Sigmoid colon (tissue), 4 donors: ENCODE measurements at regions not wholly inside any gene's neighbourhood (a gene's known extent, or its start where the extent isn't known, plus 50 kb on each side); places are given as distances from the start of the nearest gene placed in this dataset.

Experiments used
- CTCF ChIP-seq, 4 experiments: fragments of 450-650 bp in 3 of 4; fragments of 200-600 bp in 1 of 4; IDR thresholded peaks; one replicate each; pipeline ENCODE4 v1.5.1; 2016 to 2019; ENCODE audit warnings: antibody characterized with exemption in 4 of 4, mild to moderate bottlenecking in 3 of 4, moderate library complexity in 2 of 4
- EP300 ChIP-seq, 4 donors: sonication (generic); formaldehyde crosslinking; IDR thresholded peaks; one replicate each; pipeline ENCODE4 v1.6.1; 2017; ENCODE audit warnings: antibody characterized with exemption in 4 of 4
- POLR2A ChIP-seq, 2 donors: fragments of 450-650 bp; IDR thresholded peaks; one replicate each; pipeline ENCODE4 v1.6.1; 2016; ENCODE audit warnings: antibody characterized with exemption in 2 of 2, mild to moderate bottlenecking in 2 of 2, moderate library complexity in 2 of 2
- POLR2AphosphoS5 ChIP-seq, 4 donors: sonication (generic); formaldehyde crosslinking; IDR thresholded peaks; one replicate each; pipeline ENCODE4 v1.6.1; 2017; ENCODE audit warnings: antibody characterized with exemption in 4 of 4

DNA sequence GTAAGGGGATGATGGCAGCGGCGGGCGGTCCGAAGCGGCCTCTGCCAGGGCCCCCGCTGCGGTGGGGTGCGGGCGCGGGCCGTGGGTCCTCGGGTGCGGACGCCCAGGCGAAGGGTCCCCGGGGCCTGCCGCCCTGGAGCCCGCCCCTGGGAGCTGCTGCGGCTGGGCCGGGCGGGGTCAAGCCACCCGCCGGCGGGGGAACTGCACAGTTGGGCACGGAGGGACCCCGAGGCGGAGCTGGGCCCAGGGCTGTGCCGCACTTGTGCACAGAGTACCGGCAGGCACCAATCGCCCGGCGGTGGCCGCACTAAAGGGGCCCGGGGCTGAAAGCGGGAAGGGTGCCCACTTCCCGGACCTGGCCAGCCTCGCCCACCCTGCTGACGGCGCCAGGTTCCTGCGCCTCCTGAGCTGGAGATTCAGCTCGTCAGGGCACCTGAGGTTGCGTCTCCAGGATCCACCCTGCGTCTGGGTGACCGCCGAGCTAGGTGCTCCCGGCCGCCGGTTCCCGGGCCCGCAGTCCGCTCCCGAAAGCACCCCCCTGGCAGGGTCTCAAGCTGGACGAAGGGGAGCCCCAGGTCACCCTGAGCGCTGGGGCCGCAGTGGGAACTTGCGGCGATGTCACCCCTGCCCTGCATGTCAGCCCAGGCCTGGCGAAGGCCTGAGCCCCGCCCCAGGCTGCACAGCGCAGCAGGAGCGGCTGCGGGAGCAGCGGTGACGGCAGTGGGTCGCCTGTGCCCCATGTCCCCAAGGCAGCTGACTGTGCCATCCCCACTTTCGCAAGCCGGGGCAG lies 56.7 kb upstream of the ETV3 start:
- TF ChIP-seq CTCF (IDR thresholded peaks at IDR 0.05) (no peak), EP300 (IDR thresholded peaks at IDR 0.05) (no peak), POLR2A (IDR thresholded peaks at IDR 0.05) (no peak), POLR2AphosphoS5 (IDR thresholded peaks at IDR 0.05) (no peak)
